NCI-H82 (cell line): ENCODE measurements at regions not wholly inside any gene's neighbourhood (a gene's known extent, or its start where the extent isn't known, plus 50 kb on each side); places are given as distances from the start of the nearest gene placed in this dataset.
A peak's percentile ranks its signal among the peaks of the same experiment; 100 is the strongest.
"Not testable (repeated sequence)": the region's sequence is repeated elsewhere in the genome, so short reads cannot be mapped to it uniquely, and the experiment has no call there.

Experiments
- DNase-seq: peaks from one replicate; lab custom pipeline; 2025; lab: John Stamatoyannopoulos, UW

DNA sequence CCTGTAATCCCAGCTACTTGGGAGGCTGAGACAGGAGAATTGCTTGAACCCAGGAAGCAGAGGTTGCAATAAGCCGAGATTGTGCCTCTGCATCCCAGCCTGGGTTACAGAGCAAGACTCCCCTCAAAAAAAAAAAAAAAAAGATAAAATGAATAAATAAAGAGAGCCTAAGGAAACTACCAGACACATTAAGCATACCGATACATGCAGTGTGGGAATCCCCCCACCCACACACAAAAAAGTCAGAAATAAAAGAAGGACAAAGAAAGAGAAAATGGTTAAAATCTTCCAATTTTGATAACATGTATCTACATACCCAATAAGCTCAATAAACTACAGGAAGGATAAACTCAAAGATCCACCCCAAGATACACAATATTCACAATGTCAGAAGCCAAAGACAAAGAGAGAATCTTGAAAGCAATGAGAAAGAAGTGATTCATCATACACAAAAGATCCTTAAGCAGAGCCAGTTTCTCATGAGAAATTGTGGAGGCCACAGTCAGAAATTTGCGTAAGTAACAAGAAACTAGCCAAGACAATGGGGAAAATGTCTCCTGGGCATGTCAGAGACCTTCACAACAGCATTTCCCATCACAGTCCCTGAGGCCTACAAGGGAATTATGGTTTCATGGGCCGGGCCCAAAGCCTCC lies 1197.0 kb downstream of the AMY1C start:
- DNase-seq: no peak

DNA sequence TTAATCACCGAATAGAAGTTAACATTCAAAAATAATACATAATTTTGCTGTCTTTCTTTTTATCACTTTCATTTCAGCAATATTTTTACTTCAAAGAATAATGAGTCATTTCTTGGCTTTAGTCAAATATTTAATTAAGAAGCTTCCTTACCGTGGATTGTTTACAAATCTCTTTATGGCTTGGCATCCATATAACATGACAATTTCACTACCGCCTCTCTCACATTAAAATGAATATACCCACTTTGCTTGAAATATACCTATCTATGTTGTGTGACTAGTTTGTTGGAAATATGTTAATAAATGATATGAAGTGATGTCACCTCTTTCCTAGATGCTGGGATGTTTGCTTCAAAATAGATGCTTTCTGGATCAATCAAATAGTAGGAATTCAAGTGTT lies 1203.9 kb downstream of the AMY1C start:
- DNase-seq: no peak

DNA sequence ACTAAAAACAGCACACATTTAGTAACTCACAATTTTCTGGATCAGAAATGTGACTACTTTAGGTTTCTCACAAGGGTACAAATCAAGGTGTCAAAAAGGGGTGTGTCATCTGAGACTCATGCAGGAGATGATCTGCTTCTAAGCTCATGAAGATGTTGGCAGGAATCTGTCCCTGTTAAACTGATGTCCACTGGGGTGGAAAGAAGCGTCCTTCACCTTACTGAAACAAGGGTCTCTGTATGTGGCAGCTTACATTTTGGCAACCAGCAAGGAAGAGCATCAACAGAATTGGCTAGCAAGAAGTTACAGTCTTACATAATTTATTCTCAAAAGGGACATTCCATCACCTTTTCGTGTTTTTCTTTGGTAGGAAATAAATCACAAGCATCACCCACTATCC lies 1223.8 kb downstream of the AMY1C start:
- DNase-seq: no peak

DNA sequence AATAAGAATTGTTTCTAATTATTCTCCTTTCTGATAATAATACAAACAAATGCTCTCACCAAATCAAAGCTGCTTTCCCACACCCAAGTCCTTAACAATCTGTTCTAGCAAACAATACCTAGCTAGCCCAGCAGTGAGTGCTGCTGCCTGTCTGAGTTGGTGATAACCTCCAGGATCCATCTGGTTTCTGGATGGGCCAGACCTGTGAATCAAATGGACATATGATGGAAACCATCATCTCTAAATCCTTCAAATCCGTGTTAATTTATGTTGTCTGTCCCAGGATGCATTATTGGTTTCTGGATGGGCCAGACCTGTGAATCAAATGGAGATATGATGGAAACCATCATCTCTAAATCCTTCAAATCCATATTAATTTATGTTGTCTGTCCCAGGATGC lies 1230.0 kb downstream of the AMY1C start:
- DNase-seq: no peak

DNA sequence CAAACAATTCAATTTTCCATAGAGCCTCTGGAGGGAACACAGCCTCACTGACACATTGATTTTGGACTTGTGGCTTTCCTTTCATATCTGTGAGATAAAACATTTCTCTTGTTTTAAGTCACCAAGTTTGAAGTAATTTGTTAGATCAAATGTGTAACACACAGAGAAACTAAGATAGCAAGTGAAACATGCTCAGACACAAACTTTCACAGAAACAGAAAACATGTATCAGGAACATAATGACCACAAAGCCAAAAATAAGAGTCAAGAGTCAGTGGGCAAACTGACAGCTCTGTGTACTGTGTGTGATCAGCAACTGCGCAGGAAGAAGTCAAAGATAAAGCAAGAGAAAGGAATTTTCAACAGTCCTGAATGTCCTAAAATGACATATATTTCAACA lies 1237.5 kb downstream of the AMY1C start:
- DNase-seq: no peak

DNA sequence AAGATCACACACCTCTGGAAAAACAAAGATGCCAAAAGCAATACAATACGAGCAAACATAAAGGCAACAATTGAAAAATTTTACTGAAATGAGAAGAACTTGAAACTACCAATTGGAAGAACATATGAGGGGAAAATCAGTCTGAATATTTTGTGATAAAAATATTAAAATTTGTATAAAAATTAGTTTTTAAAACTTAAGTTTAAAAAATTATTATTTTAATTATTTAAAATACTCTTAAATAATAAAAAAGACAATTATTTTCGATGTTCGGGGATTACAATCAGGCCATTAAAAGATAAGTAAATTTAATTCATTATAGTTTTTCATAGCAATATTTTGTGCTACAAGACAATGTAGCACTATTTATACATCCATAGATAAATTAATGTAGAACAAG lies 1239.3 kb downstream of the AMY1C start:
- no peak for DNase-seq

DNA sequence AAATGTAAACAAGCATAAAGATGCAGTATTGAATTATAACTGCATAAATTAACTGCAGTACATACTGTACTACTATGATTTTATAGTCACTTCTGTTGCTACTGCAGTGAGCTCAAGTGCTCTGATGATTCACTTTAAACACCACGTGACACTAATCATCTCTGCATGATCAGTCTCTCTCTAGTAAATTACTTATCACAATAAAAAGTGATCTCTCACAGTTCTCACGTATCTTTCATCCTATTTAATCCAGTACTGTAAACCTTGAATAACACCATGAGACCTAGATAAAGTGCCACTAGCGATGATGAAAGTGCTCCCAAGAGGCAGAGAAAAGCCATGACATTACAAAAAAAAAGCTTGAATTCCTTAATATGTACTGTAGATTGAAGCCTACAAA lies 1242.0 kb downstream of the AMY1C start:
- peak; percentile 38 for DNase-seq

DNA sequence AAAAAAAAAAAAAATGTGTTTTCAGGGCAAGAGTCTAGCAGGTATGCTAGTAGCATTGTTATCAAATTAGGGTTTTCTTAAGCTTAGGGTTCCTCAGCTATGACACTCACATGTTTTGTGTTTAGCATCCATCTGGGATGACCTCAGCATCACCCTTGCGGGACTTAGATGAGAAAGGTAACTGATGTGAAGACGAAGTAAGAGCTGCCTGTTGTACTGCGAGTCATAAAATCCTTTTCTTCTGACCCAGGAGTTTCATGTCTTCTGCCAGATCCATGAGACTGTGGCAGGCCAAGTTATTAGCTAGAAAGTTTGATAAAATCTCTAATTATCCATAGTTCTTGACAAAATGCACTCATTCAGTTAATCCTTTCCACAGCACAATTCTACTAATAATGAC lies 1251.1 kb downstream of the AMY1C start:
- no peak for DNase-seq

DNA sequence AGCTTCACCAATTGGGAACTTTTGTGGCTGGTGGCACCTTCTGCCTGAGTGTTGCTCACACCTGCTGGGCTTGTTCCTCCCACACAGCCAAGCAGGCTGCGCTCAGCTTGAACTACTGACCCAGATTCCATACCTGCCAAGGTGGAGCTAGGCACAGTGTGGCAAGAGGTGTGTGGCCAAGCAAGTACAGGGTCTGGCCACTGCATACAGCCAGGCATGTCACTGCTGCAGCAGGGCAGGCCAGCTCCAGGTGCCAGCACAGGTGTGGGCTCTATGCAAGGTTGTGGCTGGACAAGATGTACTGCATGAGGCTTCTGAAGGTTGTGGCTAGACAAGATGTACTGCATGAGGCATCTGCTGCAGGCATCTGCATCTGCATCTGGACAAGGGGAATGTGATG lies 1254.8 kb downstream of the AMY1C start:
- no peak for DNase-seq

DNA sequence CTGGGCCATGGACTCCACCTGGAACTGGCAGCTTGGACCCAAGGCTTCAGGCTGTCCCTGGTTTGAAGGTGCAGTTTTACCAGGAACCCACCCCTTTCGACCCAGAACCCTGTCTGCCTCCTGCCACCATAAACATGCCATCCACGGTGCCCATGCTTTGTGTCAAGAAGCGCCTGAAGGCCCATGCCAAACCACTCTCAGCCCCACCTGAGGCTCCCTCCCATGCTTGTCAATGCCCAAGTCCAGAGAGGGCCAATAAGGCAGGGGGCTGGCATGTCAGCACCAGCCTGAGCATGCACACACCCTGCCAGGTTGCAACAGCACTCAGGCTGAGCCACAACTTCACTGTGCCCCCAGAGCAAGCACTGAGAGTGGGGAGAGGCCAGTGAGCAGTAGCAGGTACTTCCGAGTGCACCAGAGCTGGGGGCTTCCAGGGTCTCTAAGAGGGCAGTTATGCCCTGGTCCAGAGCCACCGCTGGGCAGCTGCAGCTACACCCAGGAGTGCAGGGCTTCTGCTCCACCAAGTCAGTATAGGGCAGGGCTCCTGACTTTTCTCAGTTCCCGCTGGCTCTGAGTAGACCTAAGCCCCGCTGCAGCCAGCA lies 1256.0 kb downstream of the AMY1C start:
- DNase-seq: no peak

DNA sequence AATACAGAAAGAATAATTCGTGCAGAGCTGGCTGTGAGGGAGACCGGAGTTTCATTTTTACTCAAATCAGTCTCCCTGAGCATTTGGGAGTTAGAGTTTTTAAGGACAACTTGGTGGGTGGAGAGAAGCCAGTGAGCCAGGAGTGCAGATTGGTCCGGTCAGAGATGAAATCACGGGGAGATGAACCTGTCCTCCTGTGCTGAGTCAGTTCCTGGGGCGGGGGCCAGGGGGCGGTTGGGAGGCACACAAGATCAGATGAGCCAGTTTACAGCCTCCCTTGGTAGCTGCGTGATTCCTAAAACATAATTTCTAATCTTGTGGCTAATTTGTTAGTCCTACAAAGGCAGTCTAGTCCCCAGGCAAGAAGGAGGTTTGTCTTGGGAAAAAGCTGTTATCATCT lies 1267.9 kb downstream of the AMY1C start:
- DNase-seq: no peak

DNA sequence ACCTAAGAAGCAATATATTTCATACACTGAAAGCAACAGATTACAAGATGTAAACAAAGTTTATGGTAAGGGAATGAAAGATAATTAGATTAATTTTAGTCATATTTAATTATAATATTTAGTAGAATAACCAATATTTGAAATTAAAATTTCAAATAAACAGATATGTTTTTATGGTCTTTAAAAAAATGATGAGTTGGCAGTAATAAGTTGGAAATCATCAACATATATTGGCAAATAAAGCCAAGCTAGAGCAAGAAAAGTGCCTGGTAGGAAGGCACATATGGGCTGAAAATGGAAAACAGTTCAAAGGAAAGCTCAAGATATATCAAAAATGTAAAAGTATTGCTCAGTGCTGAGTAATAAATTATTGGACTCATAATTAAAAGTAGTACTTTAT lies 1274.0 kb downstream of the AMY1C start:
- DNase-seq: no peak

DNA sequence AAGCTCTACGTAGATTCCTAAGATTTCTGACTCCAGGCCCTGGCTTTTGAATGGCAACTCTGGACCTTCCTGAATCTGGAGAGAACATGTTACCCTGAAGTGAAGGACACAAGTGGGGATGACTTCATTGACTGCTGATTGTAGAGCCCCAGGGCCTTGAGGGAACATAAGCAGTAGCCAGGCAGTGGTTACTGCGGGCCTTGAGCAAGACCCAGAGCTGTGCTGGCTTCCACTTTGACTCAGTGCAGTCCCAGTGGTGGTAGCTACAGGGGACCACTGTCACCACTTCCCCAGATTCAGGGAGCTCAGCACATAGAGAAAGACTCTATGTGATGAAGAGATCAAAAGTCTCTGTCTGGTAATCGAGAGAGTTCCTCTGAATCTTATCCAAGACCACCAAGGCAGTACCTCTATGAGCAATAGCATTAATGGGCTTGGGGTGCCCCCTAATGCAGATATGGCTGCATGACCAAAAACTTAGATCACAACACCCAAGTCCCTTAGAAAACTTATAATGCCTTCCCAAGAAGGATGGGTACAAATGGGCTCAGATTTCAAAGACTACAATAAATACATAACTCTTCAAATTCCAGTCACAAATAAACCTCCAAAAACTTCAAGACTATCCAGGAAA lies 1278.3 kb downstream of the AMY1C start:
- DNase-seq: peak; percentile 24

DNA sequence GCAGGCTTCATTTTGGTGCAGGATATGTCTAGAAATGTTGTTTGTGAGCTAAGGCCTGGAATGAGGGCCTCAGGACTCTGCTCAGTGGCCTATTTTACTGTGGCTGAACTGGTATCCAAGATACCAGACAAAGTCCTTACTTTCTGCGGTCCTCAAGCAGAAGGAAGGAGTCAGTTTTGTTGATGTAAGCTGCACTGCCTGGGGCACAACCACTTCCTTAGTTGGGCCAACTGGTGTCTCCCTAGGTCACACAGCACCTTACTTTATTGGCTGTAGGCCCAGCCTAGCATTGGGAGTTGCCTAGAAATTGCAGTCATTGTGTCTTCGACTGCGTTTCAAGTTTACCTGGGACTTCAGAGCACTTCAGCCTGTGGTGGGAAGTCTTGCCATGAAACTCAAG lies 1322.7 kb downstream of the AMY1C start:
- no peak for DNase-seq

DNA sequence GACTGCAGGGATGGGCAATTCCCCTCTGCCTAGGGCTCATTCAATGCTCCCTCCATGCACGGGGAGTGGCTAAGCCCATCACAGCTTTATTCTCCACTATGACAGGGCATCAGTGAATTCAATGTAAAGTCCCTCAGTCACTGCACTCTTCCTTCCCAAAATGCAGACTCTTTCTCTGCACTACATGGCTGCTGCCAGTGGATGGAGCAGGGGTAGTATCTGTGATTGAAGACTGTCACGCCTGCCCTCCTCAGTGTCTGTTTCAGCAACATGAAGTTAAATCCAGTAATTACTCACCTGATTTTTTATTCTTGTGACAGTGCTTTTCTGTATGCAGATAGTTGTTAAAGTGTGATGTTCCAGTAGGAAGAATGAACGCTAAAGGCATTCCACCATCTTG lies 1323.2 kb downstream of the AMY1C start:
- peak; percentile 2 for DNase-seq

DNA sequence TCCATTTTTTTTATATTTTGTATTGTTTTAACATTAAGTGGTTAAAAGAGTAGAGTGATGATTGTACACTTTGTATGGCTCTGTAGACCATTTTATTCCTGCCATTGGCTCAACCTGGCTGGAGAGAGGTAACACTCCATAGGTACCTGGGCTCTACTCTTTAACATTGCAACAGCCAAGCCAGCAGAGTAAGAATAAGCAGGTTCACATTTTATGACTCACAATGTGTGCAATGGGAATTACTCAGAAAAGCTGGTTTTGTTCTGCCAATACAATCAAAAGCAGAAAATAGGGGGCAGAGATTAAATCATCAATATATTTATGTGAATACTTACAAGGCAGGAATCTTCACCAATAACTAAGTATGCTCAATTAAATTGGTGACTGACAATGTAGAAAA lies 1324.0 kb downstream of the AMY1C start:
- no peak for DNase-seq

DNA sequence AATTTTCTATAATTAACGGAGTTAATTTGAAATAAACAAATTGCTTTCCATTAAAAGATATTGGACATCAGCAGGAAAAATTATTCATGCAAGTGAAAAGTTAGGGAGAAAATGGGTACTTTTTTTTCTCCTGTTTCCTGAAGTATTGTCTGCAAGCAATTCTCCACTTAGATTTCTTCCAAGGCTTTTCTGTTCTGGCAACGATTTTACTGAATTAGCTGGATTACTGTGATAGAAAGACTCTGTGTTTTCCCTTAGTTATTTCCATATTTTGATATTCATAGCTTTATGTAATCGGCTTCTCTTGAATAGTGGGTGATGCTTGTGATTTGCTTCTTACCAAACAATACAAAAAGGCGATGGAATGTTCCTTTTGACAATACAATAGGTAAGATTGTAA lies 1333.9 kb downstream of the AMY1C start:
- no peak for DNase-seq

DNA sequence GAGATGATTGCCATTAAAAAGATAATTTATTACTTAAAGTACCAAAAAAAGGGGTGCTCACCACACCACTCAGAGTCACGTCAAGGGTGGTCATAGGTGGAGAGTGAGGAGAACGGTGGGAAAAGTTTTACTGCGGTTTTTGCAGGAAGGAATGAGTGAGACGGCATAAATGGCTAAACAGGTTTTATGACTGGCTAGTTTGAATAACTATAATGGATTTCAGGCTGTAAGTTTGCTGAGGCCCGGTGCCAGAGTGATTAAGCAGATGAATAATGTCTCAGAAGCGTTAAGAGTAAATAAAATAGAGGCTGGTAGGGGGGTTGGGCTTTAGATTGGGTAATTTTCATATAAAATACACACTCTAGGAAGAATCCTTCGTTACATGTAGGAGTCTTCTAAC lies 1337.8 kb downstream of the AMY1C start:
- DNase-seq: no peak

DNA sequence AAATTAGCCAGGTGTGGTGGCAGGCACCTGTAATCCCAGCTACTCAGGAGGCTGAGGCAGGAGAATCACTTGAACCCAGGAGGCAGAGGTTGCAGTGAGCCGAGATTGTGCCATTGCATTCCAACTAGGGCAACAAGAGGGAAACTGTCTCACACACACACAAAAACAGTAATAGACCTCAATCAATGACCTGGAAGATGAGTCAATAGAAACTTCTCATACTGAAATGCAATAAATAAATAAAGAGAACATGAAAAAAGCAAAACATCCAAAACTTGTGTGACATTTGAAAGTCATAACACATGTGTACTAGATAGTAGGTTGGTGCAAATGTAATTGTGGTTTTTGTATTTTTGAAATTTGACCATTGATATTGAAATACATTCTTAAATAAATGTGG lies 1338.5 kb downstream of the AMY1C start:
- no peak for DNase-seq

DNA sequence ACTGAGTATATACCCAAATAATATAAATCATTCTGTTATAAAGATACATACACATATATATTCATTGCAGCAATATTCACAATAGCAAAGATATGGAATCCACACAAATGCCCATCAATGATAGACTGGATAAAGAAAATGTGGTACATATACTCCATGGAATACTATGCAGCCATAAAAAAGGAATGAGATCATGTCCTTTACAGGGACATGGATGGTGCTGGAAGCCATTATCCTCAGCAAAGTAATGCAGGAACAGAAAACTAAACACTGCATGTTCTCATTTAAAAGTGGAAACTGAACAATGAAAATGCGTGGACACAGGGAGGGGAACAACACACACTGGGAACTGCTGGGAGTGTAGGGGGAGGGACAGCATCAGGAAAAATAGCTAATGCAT lies 1344.2 kb downstream of the AMY1C start:
- not testable (repeated sequence) for DNase-seq

DNA sequence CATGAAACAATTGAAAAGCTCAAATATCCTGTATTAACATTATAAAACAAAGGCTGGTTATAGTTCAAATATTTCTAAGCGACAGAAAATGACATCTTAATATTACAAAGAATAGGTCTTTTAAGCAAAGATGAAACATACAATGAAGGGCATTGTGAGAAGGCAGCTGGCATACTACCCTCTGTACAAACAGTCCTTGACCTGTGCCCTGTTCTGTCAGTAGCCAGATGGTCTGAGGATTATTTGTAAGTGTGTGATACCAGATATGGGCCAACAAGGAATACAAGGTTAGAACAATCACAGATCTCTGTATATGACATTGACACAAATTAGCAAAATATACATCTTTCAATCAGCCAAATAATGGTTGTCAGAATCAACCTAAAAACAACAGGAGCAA lies 1350.4 kb downstream of the AMY1C start:
- peak; percentile 71 for DNase-seq

DNA sequence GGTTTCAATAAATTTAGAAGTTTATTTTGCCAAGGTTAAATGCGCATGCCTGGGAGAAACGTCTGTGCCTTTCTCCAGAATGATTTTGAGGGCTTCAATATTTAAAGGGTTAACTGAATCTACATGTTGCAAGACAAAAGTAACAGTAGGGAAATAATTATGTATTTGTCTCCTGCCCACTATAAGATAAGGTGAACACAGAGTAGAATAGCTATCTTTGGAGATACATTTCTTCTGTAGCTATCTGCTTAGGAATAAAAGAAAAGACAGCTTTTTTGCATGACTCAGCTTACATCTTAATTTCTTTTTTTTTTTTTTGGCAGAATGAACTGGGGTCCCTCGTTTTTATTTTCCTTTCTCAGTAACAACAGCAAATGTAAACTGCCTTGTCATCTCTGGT lies 1351.6 kb downstream of the AMY1C start:
- DNase-seq: no peak

DNA sequence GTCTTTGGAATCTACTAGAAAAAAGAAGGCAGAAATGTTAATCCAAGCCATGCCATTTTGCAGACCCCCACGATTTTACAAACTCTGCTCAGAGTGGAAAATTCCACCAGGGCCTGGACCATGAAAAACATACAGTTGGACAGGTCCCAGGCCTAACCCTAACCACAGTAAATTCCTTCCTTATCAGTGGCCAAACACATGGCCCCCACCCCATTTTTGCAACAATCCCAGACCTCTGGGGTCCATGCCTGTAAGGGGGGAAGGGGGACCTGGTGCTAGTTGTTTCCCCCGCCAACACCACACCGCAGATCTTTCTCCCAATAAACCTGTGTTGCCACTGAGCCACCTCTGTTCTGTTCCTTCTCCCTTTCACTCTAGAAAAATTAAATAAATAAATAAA lies 1352.7 kb downstream of the AMY1C start:
- no peak for DNase-seq

DNA sequence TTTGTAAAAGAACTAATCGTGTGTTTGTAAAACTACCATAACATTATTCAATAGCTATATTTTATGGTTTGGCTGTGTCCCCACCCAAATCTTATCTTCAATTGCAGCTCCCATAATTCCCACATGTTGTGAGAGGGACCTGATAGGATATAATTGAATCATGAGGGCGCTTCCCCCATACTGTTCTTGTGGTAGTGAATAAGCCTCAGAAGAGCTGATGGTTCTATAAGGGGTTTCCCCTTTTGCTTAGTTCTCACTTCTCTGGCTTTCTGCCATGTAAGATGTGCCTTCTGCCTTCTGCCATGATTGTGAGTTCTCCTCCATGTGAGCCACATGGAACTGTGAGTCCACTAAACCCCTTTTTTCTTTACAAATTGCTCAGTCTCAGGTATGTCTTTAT lies 1372.3 kb downstream of the AMY1C start:
- DNase-seq: peak; percentile 11
